ENCODE measurements at regions not wholly inside any gene's neighbourhood (a gene's known extent, or its start where the extent isn't known, plus 50 kb on each side); places are given as distances from the start of the nearest gene placed in this dataset.

GRCh38 chr18:28559511-28559910, 382.6 kb upstream of the CDH2 start:
- no peak overlapping the region for H3K27ac ChIP-seq
- no peak overlapping the region for H3K4me3 ChIP-seq
- no peaks in the 10 kb centered on the region for H3K27me3 ChIP-seq
- H3K9me3 ChIP-seq = no peaks in the 10 kb centered on the region
- no peak for DNase-seq
- no peaks in the 10 kb centered on the region for H3K36me3 ChIP-seq
- TF ChIP-seq CTCF (IDR thresholded peaks at IDR 0.05) (no peak), POLR2A (IDR thresholded peaks at IDR 0.05) (no peak)
- intact Hi-C loops (cut with DNase I; ENCODE audit: low total_unique reads) = no loop called here
- no peaks in the 10 kb centered on the region for H3K4me1 ChIP-seq

DNA sequence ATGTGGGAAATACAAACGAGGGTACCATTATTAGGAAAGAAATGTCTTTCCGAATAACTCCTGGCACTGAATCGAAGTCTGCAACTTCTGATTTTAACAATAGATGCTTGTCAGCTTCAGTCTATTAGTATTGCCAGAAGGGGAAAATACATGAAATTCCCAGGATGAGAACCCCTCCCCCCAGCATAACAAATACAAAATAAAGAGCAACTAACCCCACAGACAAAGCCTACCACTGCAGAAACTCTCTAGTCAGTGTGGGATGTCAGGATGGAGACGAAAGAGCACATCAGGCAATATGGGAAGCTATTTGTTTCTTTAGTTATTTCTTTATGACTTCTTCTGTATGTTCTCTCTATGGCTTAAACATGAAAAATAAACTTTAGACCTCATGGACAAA, 365.0 kb upstream of the CDH2 start:
- Histone ChIP-seq H3K4me1 (no peaks in the 10 kb centered on the region), H3K36me3 (no peaks in the 10 kb centered on the region), H3K27me3 (no peaks in the 10 kb centered on the region), H3K4me3 (no peak overlapping the region), H3K27ac (no peak overlapping the region), H3K9me3 (no peaks in the 10 kb centered on the region)
- no peak for TF ChIP-seq POLR2A (IDR thresholded peaks at IDR 0.05)
- TF ChIP-seq CTCF (IDR thresholded peaks at IDR 0.05) = no peak
- DNase-seq = no peak
- intact Hi-C loops (cut with DNase I; ENCODE audit: low total_unique reads) = no loop called here

DNA sequence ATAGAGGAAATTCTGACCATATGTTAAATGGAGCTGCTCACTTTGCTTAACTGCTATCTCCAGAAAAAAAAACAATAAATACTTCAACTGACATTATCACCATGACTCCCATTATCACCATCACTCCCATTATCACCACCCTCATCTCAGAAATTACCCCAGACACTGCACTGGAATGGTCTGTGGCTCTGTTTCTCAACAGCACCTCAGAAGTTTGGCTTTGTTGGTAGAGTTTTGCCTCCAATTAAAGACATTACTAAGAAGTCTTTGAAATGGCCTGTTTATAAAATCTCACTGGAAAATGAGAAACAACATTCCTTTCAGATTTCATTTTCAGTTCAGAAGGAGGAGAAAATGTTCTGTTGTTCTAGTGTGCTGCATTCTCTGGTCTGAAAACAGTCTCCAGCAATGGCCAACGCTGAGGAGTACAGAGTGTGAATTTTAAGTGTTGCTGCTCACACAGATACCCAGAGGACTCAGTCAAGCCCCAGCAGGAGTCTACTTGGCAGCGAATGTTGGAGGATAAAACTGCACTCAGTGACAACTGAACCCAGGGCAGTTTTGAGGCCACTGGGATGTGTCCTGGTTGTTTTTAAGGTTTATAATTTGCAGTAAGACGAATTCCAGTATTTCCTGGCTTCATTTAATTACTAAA, 364.5 kb upstream of the CDH2 start:
- intact Hi-C loops (cut with DNase I; ENCODE audit: low total_unique reads) = no loop called here
- H3K4me1 ChIP-seq = no peaks in the 10 kb centered on the region
- H3K27me3 ChIP-seq = no peaks in the 10 kb centered on the region
- TF ChIP-seq POLR2A (IDR thresholded peaks at IDR 0.05) (no peak), CTCF (IDR thresholded peaks at IDR 0.05) (no peak)
- no peak overlapping the region for H3K27ac ChIP-seq
- no peak for DNase-seq
- no peaks in the 10 kb centered on the region for H3K36me3 ChIP-seq
- H3K9me3 ChIP-seq = no peaks in the 10 kb centered on the region
- no peak overlapping the region for H3K4me3 ChIP-seq

DNA sequence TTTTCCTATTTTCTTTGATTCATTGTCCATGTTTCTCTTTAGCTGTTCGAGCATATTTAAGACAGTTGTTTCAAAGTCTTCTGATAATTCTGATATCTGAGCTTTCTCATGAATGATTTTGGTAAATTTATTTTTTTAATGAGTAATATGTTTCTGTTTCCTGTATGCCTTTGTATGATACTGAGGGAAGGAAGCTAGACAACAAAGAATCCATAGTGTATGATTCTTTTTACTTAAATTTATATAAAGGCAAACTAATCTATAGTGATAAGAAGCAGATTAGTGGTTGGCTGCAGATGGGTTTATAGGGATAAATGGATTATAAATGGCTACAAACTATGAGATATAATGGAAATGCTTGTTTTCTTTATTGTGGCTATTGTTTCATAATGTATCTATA, 352.7 kb upstream of the CDH2 start:
- Histone ChIP-seq H3K9me3 (no peaks in the 10 kb centered on the region), H3K4me1 (no peaks in the 10 kb centered on the region), H3K27me3 (no peaks in the 10 kb centered on the region), H3K27ac (no peak overlapping the region), H3K36me3 (no peaks in the 10 kb centered on the region), H3K4me3 (no peak overlapping the region)
- no peak for DNase-seq
- intact Hi-C loops (cut with DNase I; ENCODE audit: low total_unique reads) = no loop called here
- TF ChIP-seq POLR2A (IDR thresholded peaks at IDR 0.05) = no peak
- no peak for TF ChIP-seq CTCF (IDR thresholded peaks at IDR 0.05)

- H3K27ac ChIP-seq = no peak overlapping the region
- no peaks in the 10 kb centered on the region for H3K36me3 ChIP-seq
- intact Hi-C loops (cut with DNase I; ENCODE audit: low total_unique reads) = no loop called here
- no peaks in the 10 kb centered on the region for H3K9me3 ChIP-seq
- no peaks in the 10 kb centered on the region for H3K27me3 ChIP-seq
- no peaks in the 10 kb centered on the region for H3K4me1 ChIP-seq
- TF ChIP-seq CTCF (IDR thresholded peaks at IDR 0.05) (no peak), POLR2A (IDR thresholded peaks at IDR 0.05) (no peak)
- H3K4me3 ChIP-seq = no peak overlapping the region
- no peak for DNase-seq
Measured at GRCh38 chr18:28526196-28526595, 349.3 kb upstream of the CDH2 start.

All from uterus (tissue), 3 donors.